HepG2 (cell line): ENCODE measurements at regions not wholly inside any gene's neighbourhood (a gene's known extent, or its start where the extent isn't known, plus 50 kb on each side); places are given as distances from the start of the nearest gene placed in this dataset.

Experiments
- GZF1 ChIP-seq: sonication (generic); formaldehyde crosslinking; IDR thresholded peaks from 2 replicates; pipeline ENCODE4 v1.5.1; 2020; ENCODE audit warnings: mild to moderate bottlenecking, missing genetic modification reagents
- NAIF1 ChIP-seq: sonication (generic); formaldehyde crosslinking; IDR thresholded peaks from 2 replicates; pipeline ENCODE4 v1.5.0; 2020; ENCODE audit warnings: mild to moderate bottlenecking, missing genetic modification reagents, borderline replicate concordance
- RERE ChIP-seq: IDR thresholded peaks from 2 replicates; pipeline ENCODE4 v1.6.1; 2016; ENCODE audit warnings: low read depth, missing genetic modification reagents, missing compliant biosample characterization
- SP5 ChIP-seq: IDR thresholded peaks from 2 replicates; pipeline ENCODE4 v1.6.1; 2016; ENCODE audit warnings: low read depth, borderline replicate concordance
- TIGD3 ChIP-seq: sonication (generic); formaldehyde crosslinking; IDR thresholded peaks from 2 replicates; pipeline ENCODE4 v1.5.1; 2020; ENCODE audit warnings: mild to moderate bottlenecking, missing genetic modification reagents, borderline replicate concordance
- ZNF318 ChIP-seq: sonication (generic); formaldehyde crosslinking; IDR thresholded peaks from 2 replicates; pipeline ENCODE4 v1.4.0; 2020; ENCODE audit warnings: mild to moderate bottlenecking, missing genetic modification reagents
- ZNF547 ChIP-seq: sonication (generic); formaldehyde crosslinking; IDR thresholded peaks from 2 replicates; pipeline ENCODE4 v1.5.1; 2020; ENCODE audit warnings: mild to moderate bottlenecking, missing genetic modification reagents
- ZNF550 ChIP-seq: sonication (generic); formaldehyde crosslinking; IDR thresholded peaks from 2 replicates; pipeline ENCODE4 v1.4.0; 2020; ENCODE audit warnings: mild to moderate bottlenecking, missing genetic modification reagents, borderline replicate concordance
- ZNF572 ChIP-seq: sonication (generic); formaldehyde crosslinking; IDR thresholded peaks from 2 replicates; pipeline ENCODE4 v1.5.1; 2020; ENCODE audit warnings: mild to moderate bottlenecking, missing genetic modification reagents
- TF ChIP-seq, protein P1 (sequence below), 2 experiments: fragments of 450-650 bp in 1 of 2; sonication (generic) in 1 of 2; formaldehyde crosslinking; IDR thresholded peaks; 2 replicates each; pipeline versions ENCODE4 v1.5.0 to v1.8.0; 2020 to 2022; ENCODE audit warnings: mild to moderate bottlenecking in 1 of 2, missing genetic modification reagents in 1 of 2

GRCh38 chr9:129334105-129334935 lies 156.3 kb upstream of the IER5L start (continued):
- TF ChIP-seq RERE (CRISPR knock-in tag) (peak; percentile 78), ZNF318 (CRISPR knock-in tag) (no peak), ZNF572 (CRISPR knock-in tag) (peak; percentile 61; the same call in 1 of the 2 replicates), ZNF547 (CRISPR knock-in tag) (no peak), GZF1 (0 out of 2 replicates have a peak, but pooled peaks have one; percentile 53), TIGD3 (CRISPR knock-in tag) (no peak), ZNF550 (CRISPR knock-in tag) (no peak), SP5 (peak; percentile 90), NAIF1 (CRISPR knock-in tag) (peak; percentile 45; the same call in 1 of the 2 replicates)
- TF ChIP-seq, protein P1, sequence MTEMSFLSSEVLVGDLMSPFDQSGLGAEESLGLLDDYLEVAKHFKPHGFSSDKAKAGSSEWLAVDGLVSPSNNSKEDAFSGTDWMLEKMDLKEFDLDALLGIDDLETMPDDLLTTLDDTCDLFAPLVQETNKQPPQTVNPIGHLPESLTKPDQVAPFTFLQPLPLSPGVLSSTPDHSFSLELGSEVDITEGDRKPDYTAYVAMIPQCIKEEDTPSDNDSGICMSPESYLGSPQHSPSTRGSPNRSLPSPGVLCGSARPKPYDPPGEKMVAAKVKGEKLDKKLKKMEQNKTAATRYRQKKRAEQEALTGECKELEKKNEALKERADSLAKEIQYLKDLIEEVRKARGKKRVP (CRISPR knock-in tag; IDR thresholded peaks at IDR 0.05) = peak in 1 of 2 experiments; percentile 87; a peak in 2 of 4 replicates
